Neural progenitor cell (in vitro differentiated cells): ENCODE measurements at regions not wholly inside any gene's neighbourhood (a gene's known extent, or its start where the extent isn't known, plus 50 kb on each side); places are given as distances from the start of the nearest gene placed in this dataset.

Experiments
- DNase-seq: peaks from one replicate; pipeline ENCODE4 v3.0.0-alpha.2; 2016; ENCODE audit warnings: low spot score
- H2AFZ ChIP-seq: fragments of 200-600 bp; sonication (generic); replicated peaks from 2 replicates; pipeline ENCODE4 v1.6.1; 2016; ENCODE audit warnings: antibody characterized with exemption
- H3F3A ChIP-seq: fragments of 200-600 bp; sonication (generic); 2 replicates; pipeline ENCODE4 v1.6.1; 2016; ENCODE audit warnings: antibody characterized with exemption, low read depth
- H3K27ac ChIP-seq: fragments of 200-600 bp; sonication (generic); 2 replicates; pipeline ENCODE4 v1.5.1; 2016; ENCODE audit warnings: mild to moderate bottlenecking
- H3K27me3 ChIP-seq: fragments of 200-600 bp; sonication (generic); 2 replicates; pipeline ENCODE4 v1.6.1; 2016; ENCODE audit warnings: mild to moderate bottlenecking, moderate library complexity
- H3K36me3 ChIP-seq: fragments of 200-600 bp; sonication (generic); 2 replicates; pipeline ENCODE4 v1.5.1; 2016
- H3K4me1 ChIP-seq: fragments of 200-600 bp; sonication (generic); 2 replicates; pipeline ENCODE4 v1.6.1; 2016; ENCODE audit warnings: mixed run types
- H3K4me2 ChIP-seq: fragments of 200-600 bp; sonication (generic); 2 replicates; pipeline ENCODE4 v1.6.1; 2016
- H3K4me3 ChIP-seq: fragments of 200-600 bp; sonication (generic); 2 replicates; pipeline ENCODE4 v1.5.1; 2016
- H3K79me2 ChIP-seq: fragments of 200-600 bp; sonication (generic); 2 replicates; pipeline ENCODE4 v1.6.1; 2016; ENCODE audit warnings: low read depth
- H3K9ac ChIP-seq: fragments of 200-600 bp; sonication (generic); 2 replicates; pipeline ENCODE4 v1.6.1; 2016
- H3K9me3 ChIP-seq: fragments of 200-600 bp; sonication (generic); 2 replicates; pipeline ENCODE4 v1.5.1; 2016; ENCODE audit warnings: low read depth
- H4K20me1 ChIP-seq: fragments of 200-600 bp; sonication (generic); 2 replicates; pipeline ENCODE4 v1.6.1; 2016; ENCODE audit warnings: low read depth
- H3K27ac Mint-ChIP-seq: 3 replicates; pipeline ENCODE4 v1.8.0; 2021; ENCODE audit warnings: mixed read lengths
- H3K27me3 Mint-ChIP-seq: 2 replicates; pipeline ENCODE4 v1.8.0; 2022; ENCODE audit warnings: low read depth, mild to moderate bottlenecking, inconsistent platforms, moderate library complexity, mixed read lengths; ENCODE audit not compliant: insufficient read depth
- H3K36me3 Mint-ChIP-seq: 3 replicates; pipeline ENCODE4 v1.8.0; 2021; ENCODE audit warnings: mixed read lengths
- H3K4me1 Mint-ChIP-seq: 3 replicates; pipeline ENCODE4 v1.8.0; 2021; ENCODE audit warnings: mixed read lengths
- H3K4me3 Mint-ChIP-seq: 3 replicates; pipeline ENCODE4 v1.8.0; 2021; ENCODE audit warnings: mild to moderate bottlenecking, moderate library complexity, mixed read lengths
- H3K9me3 Mint-ChIP-seq: 3 replicates; pipeline ENCODE4 v1.8.0; 2020; ENCODE audit warnings: mixed read lengths
- EZH2 ChIP-seq: fragments of 200-600 bp; sonication (generic); IDR thresholded peaks from 2 replicates; pipeline ENCODE4 v1.6.1; 2017; ENCODE audit warnings: antibody characterized with exemption, mild to moderate bottlenecking, moderate library complexity
- EZH2phosphoT487 ChIP-seq: fragments of 200-600 bp; sonication (generic); IDR thresholded peaks from 2 replicates; pipeline ENCODE4 v1.6.1; 2017; ENCODE audit warnings: antibody characterized with exemption
- TF ChIP-seq, protein P1 (sequence below): fragments of 200-600 bp; sonication (generic); IDR thresholded peaks from 2 replicates; pipeline ENCODE4 v1.5.1; 2017; ENCODE audit warnings: antibody characterized with exemption, mild to moderate bottlenecking

DNA sequence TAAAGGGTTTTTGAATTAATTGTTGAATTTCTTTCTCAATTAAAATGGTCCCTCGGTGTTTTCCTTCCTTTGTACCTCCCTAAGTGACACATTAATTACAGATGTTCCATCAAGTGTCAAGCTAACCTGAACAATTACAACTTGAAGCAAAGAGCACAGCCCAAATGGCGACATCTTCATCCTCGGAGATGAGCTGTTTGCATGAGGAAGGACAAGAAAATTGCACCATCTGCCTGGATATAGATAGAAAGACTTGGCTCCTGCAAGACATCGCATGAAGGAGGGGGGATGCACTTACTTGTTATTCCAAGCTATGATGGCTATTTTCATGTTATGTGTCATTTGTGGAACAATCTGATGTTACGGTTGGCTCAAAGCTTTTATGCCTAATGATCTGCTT lies 86.4 kb upstream of the ZKSCAN2 start:
- peaks cover 1% of the 10 kb centered on the region for H3K36me3 Mint-ChIP-seq
- no peaks in the 10 kb centered on the region for H3K27me3 Mint-ChIP-seq
- no peak overlapping the region for H3K4me3 ChIP-seq
- no peaks in the 10 kb centered on the region for H3K36me3 ChIP-seq
- H2AFZ ChIP-seq: no peak overlapping the region
- H3K27ac Mint-ChIP-seq: no peak overlapping the region
- H3K27me3 ChIP-seq: no peaks in the 10 kb centered on the region
- no peaks in the 10 kb centered on the region for H3F3A ChIP-seq
- H4K20me1 ChIP-seq: no peaks in the 10 kb centered on the region
- no peak overlapping the region for H3K4me2 ChIP-seq
- no peak overlapping the region for H3K27ac ChIP-seq
- no peaks in the 10 kb centered on the region for H3K79me2 ChIP-seq
- no peaks in the 10 kb centered on the region for H3K4me1 ChIP-seq
- no peak overlapping the region for H3K4me3 Mint-ChIP-seq
- no peaks in the 10 kb centered on the region for H3K4me1 Mint-ChIP-seq
- no peaks in the 10 kb centered on the region for H3K9me3 Mint-ChIP-seq
- no peaks in the 10 kb centered on the region for H3K9me3 ChIP-seq
- no peak overlapping the region for H3K9ac ChIP-seq
- TF ChIP-seq EZH2 (no peak), EZH2phosphoT487 (no peak)
- TF ChIP-seq, protein P1, sequence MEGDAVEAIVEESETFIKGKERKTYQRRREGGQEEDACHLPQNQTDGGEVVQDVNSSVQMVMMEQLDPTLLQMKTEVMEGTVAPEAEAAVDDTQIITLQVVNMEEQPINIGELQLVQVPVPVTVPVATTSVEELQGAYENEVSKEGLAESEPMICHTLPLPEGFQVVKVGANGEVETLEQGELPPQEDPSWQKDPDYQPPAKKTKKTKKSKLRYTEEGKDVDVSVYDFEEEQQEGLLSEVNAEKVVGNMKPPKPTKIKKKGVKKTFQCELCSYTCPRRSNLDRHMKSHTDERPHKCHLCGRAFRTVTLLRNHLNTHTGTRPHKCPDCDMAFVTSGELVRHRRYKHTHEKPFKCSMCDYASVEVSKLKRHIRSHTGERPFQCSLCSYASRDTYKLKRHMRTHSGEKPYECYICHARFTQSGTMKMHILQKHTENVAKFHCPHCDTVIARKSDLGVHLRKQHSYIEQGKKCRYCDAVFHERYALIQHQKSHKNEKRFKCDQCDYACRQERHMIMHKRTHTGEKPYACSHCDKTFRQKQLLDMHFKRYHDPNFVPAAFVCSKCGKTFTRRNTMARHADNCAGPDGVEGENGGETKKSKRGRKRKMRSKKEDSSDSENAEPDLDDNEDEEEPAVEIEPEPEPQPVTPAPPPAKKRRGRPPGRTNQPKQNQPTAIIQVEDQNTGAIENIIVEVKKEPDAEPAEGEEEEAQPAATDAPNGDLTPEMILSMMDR: no peak
- DNase-seq: no peak

DNA sequence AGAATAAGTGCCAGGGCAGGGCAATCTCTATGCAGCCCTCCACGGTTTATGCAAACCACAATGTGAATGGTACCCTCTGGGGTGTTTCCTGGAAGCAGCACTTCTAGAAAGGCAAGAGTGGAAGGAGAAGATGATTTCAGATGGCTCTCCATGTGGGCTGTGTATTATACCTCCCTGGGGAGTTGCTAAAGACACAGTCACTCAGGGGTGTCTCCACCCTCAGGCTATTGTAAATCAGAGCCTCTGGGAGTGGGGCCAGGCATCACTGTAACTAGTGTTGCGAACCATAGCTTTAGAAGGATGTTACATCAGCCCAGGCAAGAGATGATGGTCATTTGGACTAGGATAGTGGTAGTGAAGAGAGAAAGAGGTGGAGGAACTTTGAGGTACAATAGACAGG lies 83.3 kb upstream of the ZKSCAN2 start:
- H3K4me1 Mint-ChIP-seq: no peaks in the 10 kb centered on the region

DNA sequence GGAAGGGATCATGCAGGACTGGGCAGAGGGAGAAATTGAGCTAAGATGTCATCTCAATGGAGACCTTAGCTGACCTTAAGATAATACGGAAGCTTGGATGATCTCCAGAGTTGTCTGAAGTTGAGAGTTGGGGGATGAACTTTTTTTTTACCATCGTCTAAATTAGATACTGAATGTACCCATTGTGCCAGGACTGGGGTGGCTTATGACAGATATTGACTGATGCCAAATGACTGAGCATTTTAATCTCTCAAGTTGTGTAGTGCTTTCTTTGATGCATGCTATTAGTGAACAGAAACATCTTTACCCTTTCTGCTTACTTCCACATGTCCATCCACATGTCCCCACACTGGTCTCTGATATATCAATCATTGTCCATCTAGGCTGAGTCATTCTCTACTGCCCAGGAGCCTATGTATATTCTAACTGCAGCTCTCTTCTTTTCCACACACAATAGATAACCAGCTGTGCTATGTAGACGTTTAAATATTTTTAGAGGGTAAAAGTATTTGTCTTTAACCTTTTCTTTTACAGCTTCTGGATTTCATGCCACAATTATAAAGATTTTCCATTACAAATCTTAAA lies 60.2 kb upstream of the ZKSCAN2 start:
- H2AFZ ChIP-seq: no peak overlapping the region
- DNase-seq: no peak
- no peaks in the 10 kb centered on the region for H4K20me1 ChIP-seq
- no peak overlapping the region for H3K27ac ChIP-seq
- H3K4me3 Mint-ChIP-seq: no peak overlapping the region
- no peaks in the 10 kb centered on the region for H3K4me1 Mint-ChIP-seq
- H3K79me2 ChIP-seq: no peaks in the 10 kb centered on the region
- H3K4me1 ChIP-seq: no peaks in the 10 kb centered on the region
- TF ChIP-seq EZH2phosphoT487 (no peak), EZH2 (no peak)
- TF ChIP-seq, protein P1: no peak
- no peaks in the 10 kb centered on the region for H3K27me3 Mint-ChIP-seq
- H3K36me3 Mint-ChIP-seq: peaks cover 7% of the 10 kb centered on the region
- no peaks in the 10 kb centered on the region for H3K27me3 ChIP-seq
- H3F3A ChIP-seq: no peaks in the 10 kb centered on the region
- H3K27ac Mint-ChIP-seq: no peak overlapping the region
- no peak overlapping the region for H3K4me2 ChIP-seq
- H3K4me3 ChIP-seq: no peak overlapping the region
- H3K9me3 Mint-ChIP-seq: peaks cover 32% of the 10 kb centered on the region
- H3K9me3 ChIP-seq: no peaks in the 10 kb centered on the region
- H3K9ac ChIP-seq: no peak overlapping the region
- H3K36me3 ChIP-seq: no peaks in the 10 kb centered on the region

More for the DNA sequence above, 83.3 kb upstream of the ZKSCAN2 start:
- Mint-ChIP-seq H3K36me3 (no peaks in the 10 kb centered on the region), H3K27ac (no peak overlapping the region), H3K27me3 (no peaks in the 10 kb centered on the region), H3K4me3 (no peak overlapping the region), H3K9me3 (no peaks in the 10 kb centered on the region)
- Histone ChIP-seq H3F3A (no peaks in the 10 kb centered on the region), H4K20me1 (no peaks in the 10 kb centered on the region), H3K27ac (no peak overlapping the region), H3K9me3 (no peaks in the 10 kb centered on the region), H3K27me3 (no peaks in the 10 kb centered on the region), H3K4me2 (no peak overlapping the region), H3K4me1 (no peaks in the 10 kb centered on the region), H2AFZ (no peak overlapping the region), H3K79me2 (no peaks in the 10 kb centered on the region), H3K36me3 (no peaks in the 10 kb centered on the region), H3K9ac (no peak overlapping the region), H3K4me3 (no peak overlapping the region)
- DNase-seq: no peak
- TF ChIP-seq EZH2 (no peak), EZH2phosphoT487 (no peak)
- TF ChIP-seq, protein P1: no peak
